UCSD-AML1 (cell line): ENCODE measurements at regions not wholly inside any gene's neighbourhood (a gene's known extent, or its start where the extent isn't known, plus 50 kb on each side); places are given as distances from the start of the nearest gene placed in this dataset.
"Not testable (repeated sequence)": the region's sequence is repeated elsewhere in the genome, so short reads cannot be mapped to it uniquely, and the experiment has no call there.

ENCODE experiments used
- DNase-seq: peaks from one replicate; lab custom pipeline; 2025; ENCODE audit not compliant: unreplicated experiment; lab: John Stamatoyannopoulos, UW

GRCh38 chr4:3878678-3879077, 112.5 kb downstream of the ADRA2C start:
- no peak for DNase-seq

GRCh38 chr4:3879681-3880614, 113.8 kb downstream of the ADRA2C start:
- DNase-seq, result peak; percentile 46

DNA sequence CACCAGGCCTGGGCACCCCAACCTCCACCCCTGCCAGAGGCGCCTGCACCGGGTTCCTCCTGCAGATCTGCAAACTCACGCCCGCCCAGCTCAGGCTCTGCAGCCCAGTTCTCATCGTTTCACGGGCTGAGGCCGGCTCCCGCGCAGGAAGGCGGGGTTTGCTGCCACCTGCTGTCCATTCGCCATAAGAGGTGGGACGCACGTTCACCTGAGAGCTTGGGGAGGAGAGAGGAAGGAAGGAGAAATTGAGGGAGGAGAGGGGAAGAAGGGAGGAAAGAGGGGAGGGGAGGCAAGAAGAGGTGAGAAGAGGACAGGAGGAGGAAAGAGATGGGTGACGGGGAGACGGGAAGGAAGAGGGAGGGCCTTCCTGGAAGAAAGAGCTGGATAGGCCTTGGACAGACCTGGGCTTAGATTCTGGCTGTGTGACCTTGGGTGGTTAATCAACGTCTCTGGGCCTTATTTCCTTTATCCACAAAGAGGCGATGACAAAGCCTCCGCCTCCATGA, 114.5 kb downstream of the ADRA2C start:
- DNase-seq, result peak; percentile 73

- not testable (repeated sequence) for DNase-seq
Observed at GRCh38 chr4:3882316-3882885, 116.2 kb downstream of the ADRA2C start.

- not testable (repeated sequence) for DNase-seq
Observed at GRCh38 chr4:3884261-3884660, 118.1 kb downstream of the ADRA2C start.

DNA sequence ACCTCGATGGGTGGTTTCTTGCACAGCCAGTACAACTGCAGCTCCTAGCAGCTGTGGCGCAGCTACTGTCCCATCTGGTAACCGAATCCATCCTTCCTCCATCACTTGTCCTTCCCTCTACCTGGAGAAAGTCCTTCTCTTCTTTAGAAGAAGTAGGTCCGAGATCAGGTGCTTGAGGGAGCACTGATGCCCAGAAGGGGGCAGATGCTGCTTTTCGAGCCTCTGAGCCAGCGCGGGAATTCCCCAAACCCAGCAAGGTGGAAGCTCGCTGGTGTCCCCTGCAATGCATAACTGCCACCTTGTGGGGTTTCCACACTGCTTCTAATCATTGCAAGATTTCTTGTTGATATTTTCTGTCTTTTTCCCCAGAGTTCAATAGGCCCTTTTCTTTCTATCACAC, 127.4 kb downstream of the ADRA2C start:
- not testable (repeated sequence) for DNase-seq

DNA sequence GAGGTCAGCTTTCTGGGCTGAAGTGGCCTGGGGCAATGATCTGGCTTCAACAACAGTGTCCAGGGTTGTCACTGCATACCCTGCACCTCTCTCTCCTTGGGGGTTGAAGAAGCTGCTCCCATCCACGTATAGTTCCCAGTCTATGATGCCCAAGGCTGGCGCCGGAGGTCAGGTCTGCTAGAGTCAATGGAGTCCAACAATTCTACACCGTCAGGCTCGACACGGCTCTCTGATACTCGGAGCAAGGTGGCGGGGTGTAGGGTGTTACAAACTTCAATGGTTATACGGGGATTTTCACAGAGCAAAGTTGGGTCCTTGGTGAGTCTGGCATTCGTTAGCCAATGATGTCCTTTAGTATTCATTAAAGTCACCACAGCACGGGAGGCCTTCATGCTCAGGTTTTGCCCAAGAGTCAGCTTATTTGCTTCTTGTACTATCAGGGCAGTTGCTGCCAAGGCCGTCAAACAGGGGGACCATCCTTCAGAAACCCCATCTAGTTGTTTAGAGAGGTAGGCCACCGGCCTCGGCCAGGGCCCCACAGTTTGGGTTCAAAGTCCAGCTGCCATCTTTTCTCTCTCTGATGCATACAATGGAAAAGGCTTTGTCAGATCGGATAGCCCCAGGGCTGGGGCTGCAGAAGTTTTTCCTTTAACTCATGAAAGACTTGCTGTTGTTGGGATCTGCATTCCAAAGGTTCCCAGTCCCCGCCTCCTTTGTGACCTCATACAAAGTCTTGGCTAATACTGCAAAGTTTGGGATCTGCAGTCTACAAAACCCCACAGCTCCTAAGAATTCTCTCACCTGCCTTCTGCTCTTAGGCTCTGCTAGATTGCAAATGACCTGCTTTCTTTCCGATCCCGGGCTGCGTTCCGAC, 128.1 kb downstream of the ADRA2C start:
- not testable (repeated sequence) for DNase-seq

DNA sequence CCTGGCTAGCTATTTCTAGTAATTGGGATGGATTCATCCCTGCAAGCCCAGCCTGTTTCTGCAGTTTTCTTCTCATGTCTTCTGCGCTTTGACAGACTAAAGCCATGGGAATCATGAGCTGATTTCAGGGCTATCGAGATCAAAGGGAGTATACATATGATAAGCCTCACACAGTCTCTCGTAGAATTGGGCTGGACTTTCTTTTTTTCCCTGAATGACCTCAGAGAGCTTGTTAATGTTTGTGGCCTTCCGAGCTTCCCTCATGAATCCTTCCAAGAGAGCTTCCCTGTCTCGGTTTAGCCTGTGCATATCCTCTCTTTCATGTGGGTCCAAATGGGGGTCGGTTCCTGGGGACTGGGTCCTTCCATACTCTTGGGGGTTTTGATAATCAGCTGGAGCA, 130.3 kb downstream of the ADRA2C start:
- DNase-seq, result no peak

DNA sequence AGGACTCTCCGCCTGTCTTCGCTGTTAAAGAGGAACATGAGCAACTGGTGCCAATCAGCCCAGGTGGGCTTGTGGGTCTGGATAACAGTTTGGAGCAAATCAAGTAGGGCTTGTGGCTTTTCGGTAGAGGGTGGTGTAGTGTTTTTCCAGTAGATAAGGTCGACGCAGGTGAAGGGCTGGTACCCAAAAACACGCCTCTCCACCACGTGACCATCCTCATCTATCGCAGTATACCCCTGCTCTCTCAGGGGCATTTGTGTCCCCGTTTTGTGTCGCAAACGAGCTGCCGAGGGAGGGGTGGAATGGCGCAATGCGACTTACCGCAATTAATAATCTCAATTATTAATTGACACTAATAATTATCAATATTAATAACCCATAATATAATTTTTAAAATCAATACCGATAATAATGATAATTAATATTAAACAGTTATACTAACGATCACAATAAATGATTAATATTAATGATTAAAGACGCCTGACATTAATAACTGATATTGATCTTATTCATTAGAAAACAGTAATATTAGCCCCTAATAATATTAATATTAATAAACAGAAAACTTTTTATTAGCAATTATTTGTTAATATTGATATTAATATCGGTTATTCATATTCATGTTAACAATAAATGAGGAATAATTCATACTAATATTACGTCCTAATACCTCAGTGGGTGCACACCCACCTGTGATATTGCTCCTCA, 130.8 kb downstream of the ADRA2C start:
- not testable (repeated sequence) for DNase-seq

GRCh38 chr4:3898098-3898497, 131.9 kb downstream of the ADRA2C start:
- no peak for DNase-seq

DNA sequence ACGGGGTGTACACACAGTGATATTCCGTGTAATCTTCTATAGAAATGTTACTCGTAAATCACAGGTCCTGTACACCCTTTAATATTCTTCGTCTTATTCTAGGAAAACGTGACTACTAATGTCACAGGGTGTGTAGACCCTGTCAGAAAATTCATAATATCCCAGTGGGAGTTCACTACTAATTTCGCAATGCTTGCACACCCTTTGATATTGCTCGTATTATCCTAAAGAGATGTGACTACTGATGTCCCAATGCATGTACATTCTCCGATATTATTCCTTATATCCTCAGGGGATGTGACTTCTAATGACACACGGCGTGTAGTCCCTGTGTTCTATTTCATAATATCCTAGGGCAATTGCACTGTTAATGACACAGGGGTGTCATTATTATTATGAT, 132.7 kb downstream of the ADRA2C start:
- DNase-seq, result not testable (repeated sequence)

- not testable (repeated sequence) for DNase-seq
Observed at GRCh38 chr4:3904264-3904955, 138.2 kb downstream of the ADRA2C start.

DNA sequence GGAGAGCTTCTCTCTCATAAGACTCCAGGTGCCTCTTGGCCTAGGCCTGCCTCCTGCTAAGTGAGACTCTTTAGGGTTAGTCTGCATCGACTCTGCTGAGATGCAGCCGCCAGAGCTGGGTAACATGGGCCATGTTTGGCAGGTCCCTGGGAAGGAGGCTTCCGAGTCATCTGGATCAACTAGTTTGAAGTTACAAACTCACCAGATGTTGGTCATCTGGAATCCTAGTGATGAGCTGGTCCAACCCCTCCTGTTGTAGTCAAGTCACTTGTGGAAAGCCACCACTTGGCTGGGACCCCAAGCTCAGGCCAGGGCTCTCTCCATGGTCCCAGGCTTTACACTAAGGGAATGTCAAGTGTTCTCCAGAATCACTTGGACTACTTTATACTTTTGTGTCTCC, 143.4 kb downstream of the ADRA2C start:
- DNase-seq, result not testable (repeated sequence)

DNA sequence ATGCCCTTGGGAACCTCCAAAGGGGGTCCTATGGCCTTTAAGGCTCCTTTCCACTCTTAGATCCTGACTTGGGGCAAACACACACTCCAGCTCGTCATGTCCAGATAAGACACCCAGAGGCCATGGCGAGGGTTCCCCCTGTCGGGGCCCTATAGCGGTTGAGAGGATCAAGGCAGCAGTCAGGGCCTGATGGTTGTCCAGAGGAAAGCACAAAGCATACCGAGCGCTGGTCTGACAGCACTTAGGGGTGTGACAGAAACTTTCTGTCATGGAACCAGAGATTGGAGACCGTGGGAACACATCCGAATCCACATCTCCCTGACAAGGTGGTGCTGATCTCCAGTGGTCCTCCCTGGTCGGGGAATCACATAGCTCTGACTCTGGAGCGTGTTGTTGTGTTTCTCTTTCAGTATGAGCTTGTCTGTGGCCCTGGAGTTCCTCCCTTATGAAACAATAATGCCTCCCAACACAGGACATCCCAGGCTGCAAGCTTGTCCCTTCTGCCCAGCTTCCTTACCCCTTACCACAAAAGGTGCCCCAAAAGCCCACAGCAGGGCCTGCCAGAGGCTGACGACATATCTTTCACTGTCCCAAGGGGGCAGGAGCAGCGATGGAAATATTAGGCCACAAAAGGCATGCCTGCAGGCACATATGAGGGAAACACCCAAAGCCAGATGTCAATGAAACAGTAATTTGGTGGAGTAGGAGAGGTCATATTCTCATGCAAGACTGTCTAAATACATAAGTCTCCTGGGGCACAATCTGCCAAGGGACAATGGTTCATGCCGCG, 144.2 kb downstream of the ADRA2C start:
- not testable (repeated sequence) for DNase-seq

DNA sequence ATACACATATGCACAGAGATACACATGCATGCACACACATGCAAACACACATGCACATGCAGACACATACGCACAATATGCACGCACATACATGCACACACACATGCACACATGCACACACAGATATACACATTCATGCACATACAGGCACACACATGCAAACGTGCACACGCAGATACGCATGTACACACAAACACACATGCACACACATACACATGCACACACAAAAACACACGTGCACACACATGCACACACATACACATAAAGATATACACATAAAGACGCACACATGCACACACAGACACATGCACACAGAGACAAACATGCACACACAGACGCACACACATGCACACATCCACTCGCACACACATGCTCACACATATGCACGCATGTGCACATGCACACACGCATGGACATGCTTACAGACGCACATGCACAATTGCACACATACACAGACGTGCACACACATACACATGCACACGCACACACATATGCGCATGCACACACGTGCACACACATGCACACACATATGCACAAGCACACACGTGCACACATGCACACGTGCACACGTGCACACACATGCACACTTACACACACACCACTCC, 145.2 kb downstream of the ADRA2C start:
- no peak for DNase-seq

DNA sequence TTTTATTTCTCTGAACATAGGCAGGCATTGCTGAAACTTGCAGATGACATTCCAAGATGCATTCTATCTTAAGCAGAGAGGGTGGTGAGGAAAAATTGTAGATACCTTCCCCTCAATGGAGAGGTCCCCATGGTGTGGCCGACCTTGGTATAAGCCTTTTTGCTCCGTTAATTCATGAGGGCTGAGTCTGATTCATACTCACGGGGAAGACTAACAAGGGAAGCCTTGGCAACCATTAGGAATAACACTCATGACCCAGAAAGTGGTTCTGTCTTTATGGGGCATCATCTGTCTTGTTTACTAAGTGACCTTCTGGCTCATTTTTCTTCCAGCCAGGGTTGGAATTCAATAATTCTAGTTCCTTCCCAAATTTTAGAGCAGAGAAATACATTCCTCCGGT, 148.3 kb downstream of the ADRA2C start:
- DNase-seq, result not testable (repeated sequence)

DNA sequence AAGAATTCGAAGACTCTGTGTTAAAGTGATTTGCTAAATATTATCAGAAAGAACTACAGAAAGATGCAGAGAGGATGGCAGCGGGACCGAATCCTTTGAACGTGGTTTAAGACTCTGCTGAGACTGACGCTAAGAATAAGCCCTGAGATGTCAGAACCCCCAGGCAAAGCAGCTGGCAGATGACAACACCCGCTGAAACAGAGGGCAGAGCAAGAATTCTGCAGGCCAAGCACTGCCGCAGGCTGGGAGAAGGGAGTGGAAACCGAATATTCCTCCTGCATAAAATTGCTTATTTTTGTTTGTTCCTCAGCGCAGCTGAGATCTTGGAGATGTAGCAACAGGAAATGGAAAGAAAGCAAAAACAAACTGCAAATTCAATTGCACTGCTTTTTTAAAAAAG, 153.3 kb downstream of the ADRA2C start:
- DNase-seq, result not testable (repeated sequence)

- DNase-seq, result not testable (repeated sequence)
Observed at GRCh38 chr4:3921902-3922301, 155.7 kb downstream of the ADRA2C start.

DNA sequence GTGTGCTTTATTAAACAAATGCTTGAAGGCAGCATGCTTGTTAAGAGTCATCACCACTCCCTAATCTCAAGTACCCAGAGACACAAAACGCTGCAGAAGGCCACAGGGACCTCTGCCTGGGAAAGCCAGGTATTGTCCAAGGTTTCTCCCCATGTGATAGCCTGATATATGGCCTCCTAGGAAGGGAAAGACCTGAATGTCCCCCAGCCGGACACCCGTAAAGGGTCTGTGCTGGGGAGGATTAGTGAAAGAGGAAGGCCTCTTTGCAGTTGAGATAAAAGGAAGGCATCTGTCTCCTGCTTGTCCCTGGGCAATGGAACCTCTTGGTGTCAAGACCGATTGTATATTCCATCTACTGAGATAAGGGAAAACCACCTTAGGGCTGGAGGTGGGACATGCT, 159.7 kb downstream of the ADRA2C start:
- not testable (repeated sequence) for DNase-seq
